Brain microvascular endothelial cell (primary cell): ENCODE measurements at regions not wholly inside any gene's neighbourhood (a gene's known extent, or its start where the extent isn't known, plus 50 kb on each side); places are given as distances from the start of the nearest gene placed in this dataset.

Experiments used
- DNase-seq: peaks from one replicate; pipeline ENCODE4 v3.0.0-alpha.2; 2020
- H3K27ac ChIP-seq: fragments of 250-450 bp; sonication (Bioruptor Pico); 2 replicates; pipeline ENCODE4 v1.5.1; 2020; ENCODE audit warnings: mild to moderate bottlenecking, moderate library complexity
- H3K27me3 ChIP-seq: fragments of 250-450 bp; sonication (Bioruptor Pico); replicated peaks from 2 replicates; pipeline ENCODE4 v1.5.1; 2020; ENCODE audit warnings: mild to moderate bottlenecking
- H3K36me3 ChIP-seq: fragments of 250-450 bp; sonication (Bioruptor Pico); replicated peaks from 2 replicates; pipeline ENCODE4 v1.5.1; 2020; ENCODE audit warnings: mild to moderate bottlenecking
- H3K4me3 ChIP-seq: 2 replicates; pipeline ENCODE4 v1.5.1; 2011; ENCODE audit warnings: low read depth, mild to moderate bottlenecking, control low read depth, low read length, moderate library complexity
- CTCF ChIP-seq: IDR thresholded peaks from 2 replicates; pipeline ENCODE4 v1.5.1; 2011; ENCODE audit warnings: low read depth, mild to moderate bottlenecking, moderate library complexity, low read length, control low read depth, inconsistent platforms; ENCODE audit errors: missing control alignments
- in situ Hi-C: cut with HindIII; loops from 2 replicates; pipeline ENCODE4 v1.10.0; 2017; ENCODE audit warnings: low sequenced_read_pairs, low pct_ligation_motif_present

GRCh38 chr2:19579461-19579860, 221.0 kb upstream of the OSR1 start:
- Histone ChIP-seq H3K27ac (no peak overlapping the region), H3K27me3 (no peaks in the 10 kb centered on the region), H3K36me3 (no peaks in the 10 kb centered on the region), H3K4me3 (no peak overlapping the region)
- DNase-seq, result no peak
- in situ Hi-C loops, result no loop called here
- no peak for TF ChIP-seq CTCF

GRCh38 chr2:19577723-19578122, 219.3 kb upstream of the OSR1 start:
- no peak for TF ChIP-seq CTCF
- no peak overlapping the region for H3K27ac ChIP-seq
- H3K4me3 ChIP-seq, result no peak overlapping the region
- peak; percentile 18 for DNase-seq
- H3K36me3 ChIP-seq, result no peaks in the 10 kb centered on the region
- in situ Hi-C loops, result no loop called here
- H3K27me3 ChIP-seq, result no peaks in the 10 kb centered on the region

- TF ChIP-seq CTCF, result no peak
- Histone ChIP-seq H3K4me3 (no peak overlapping the region), H3K27me3 (no peaks in the 10 kb centered on the region), H3K27ac (no peak overlapping the region), H3K36me3 (no peaks in the 10 kb centered on the region)
- in situ Hi-C loops, result no loop called here
- no peak for DNase-seq
Observed at GRCh38 chr2:19576411-19576810, 218.0 kb upstream of the OSR1 start.

GRCh38 chr2:19575641-19576040, 217.2 kb upstream of the OSR1 start:
- Histone ChIP-seq H3K27ac (no peak overlapping the region), H3K27me3 (no peaks in the 10 kb centered on the region), H3K36me3 (no peaks in the 10 kb centered on the region), H3K4me3 (no peak overlapping the region)
- TF ChIP-seq CTCF, result no peak
- in situ Hi-C loops, result no loop called here
- DNase-seq, result no peak

GRCh38 chr2:19574778-19575260, 216.4 kb upstream of the OSR1 start:
- TF ChIP-seq CTCF, result no peak
- Histone ChIP-seq H3K36me3 (no peaks in the 10 kb centered on the region), H3K4me3 (no peak overlapping the region), H3K27me3 (no peaks in the 10 kb centered on the region), H3K27ac (no peak overlapping the region)
- in situ Hi-C loops, result no loop called here
- peak; percentile 47 for DNase-seq

- H3K27ac ChIP-seq, result no peak overlapping the region
- H3K4me3 ChIP-seq, result no peak overlapping the region
- no peaks in the 10 kb centered on the region for H3K27me3 ChIP-seq
- in situ Hi-C loops, result no loop called here
- H3K36me3 ChIP-seq, result no peaks in the 10 kb centered on the region
- no peak for DNase-seq
- no peak for TF ChIP-seq CTCF
Observed at GRCh38 chr2:19573784-19574183, 215.4 kb upstream of the OSR1 start.
